ENCODE measurements at regions not wholly inside any gene's neighbourhood (a gene's known extent, or its start where the extent isn't known, plus 50 kb on each side); places are given as distances from the start of the nearest gene placed in this dataset.

DNA sequence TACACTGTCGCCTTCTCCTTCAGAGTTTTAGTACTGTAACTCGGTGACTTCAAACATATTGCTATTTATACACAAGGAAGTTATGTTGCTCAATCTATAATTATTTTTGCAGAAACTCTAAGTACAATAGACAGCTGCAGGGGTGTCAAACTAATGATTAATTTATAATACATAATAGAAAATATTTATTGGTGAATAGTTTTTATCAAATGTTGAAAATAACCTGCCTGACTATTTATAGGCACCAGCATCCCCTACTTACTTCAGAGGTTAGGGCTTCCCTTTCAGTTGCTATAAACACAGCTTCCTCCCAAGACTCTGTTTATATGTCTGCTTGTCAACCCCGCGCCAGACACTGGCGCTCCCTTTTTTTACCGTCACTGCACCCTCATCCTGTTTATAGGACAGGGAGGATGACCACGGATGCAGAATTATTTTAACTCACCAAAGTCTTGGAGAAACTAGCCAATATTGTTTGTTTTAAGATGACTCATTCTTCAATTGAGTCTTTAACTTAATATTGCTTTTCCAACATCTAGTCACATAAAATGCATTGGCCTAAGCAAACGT is 225.0 kb downstream of the ALDH8A1 start:
- Mint-ChIP-seq H3K36me3 (no peaks in the 10 kb centered on the region), H3K27ac (no peak overlapping the region), H3K9me3 (no peaks in the 10 kb centered on the region), H3K4me1 (no peaks in the 10 kb centered on the region), H3K4me3 (no peak overlapping the region), H3K27me3 (peaks cover 39% of the 10 kb centered on the region)
- no peak for DNase-seq
- H3K27ac ChIP-seq (ENCODE audit: insufficient read depth, low read length, poor library complexity, severe bottlenecking) = no peak overlapping the region
- H3K36me3 ChIP-seq (ENCODE audit: control insufficient read depth, insufficient read depth, low read length) = no peaks in the 10 kb centered on the region
- H3K4me1 ChIP-seq (ENCODE audit: control insufficient read depth, insufficient read depth, low read length, poor library complexity, severe bottlenecking) = no peaks in the 10 kb centered on the region
- H3K9me3 ChIP-seq (ENCODE audit: control insufficient read depth in 2 of 2, low read length in 2 of 2) = no peaks in the 10 kb centered on the region
- ATAC-seq (ENCODE audit: low read depth in 2 of 2) = no peak
- H3K27me3 ChIP-seq (ENCODE audit: control insufficient read depth, insufficient read depth, low read length) = peaks cover 14% of the 10 kb centered on the region
- H3K4me3 ChIP-seq (ENCODE audit: low read depth, low read length) = no peak overlapping the region

DNA sequence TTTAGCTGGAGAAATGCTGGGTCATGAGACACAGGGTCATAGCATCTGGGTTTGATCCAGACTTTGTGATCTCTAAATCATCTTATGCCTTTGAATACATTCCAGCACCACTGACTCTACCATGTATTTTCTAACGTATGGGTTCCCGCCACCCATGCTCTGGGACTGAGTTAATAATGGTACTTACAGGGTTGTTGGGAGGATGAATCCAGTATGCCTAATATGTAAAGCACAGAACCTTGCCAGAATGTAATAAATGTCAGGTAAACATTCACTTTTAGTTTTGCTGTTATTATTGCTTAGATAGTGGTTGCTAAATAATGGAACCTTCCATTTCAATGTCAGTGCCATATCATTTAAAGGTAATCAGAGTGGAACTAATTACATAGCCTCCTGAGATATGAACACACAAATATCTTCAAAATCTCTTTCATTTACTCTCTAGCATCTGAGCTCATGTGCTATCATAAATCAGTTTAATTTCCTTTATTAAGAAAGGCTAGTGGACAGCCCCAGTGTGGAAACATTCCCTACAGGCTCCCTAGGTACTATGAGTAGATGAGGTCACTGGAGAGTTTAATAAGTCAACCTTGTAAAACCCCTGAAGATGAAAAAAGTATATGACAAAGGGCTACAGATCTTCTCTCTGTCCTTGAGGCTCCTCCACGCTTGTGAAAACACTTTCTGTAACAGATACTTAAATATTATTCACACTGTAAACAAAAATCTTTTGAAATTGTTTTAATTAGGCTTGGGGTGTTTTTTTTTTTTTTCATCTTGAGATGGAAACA is 226.6 kb downstream of the ALDH8A1 start:
- no peak for ATAC-seq (ENCODE audit: low read depth in 2 of 2)
- peaks cover 12% of the 10 kb centered on the region for H3K27me3 ChIP-seq (ENCODE audit: control insufficient read depth, insufficient read depth, low read length)
- H3K36me3 ChIP-seq (ENCODE audit: control insufficient read depth, insufficient read depth, low read length) = no peaks in the 10 kb centered on the region
- H3K4me3 ChIP-seq (ENCODE audit: low read depth, low read length) = no peak overlapping the region
- H3K4me1 ChIP-seq (ENCODE audit: control insufficient read depth, insufficient read depth, low read length, poor library complexity, severe bottlenecking) = no peaks in the 10 kb centered on the region
- H3K27ac ChIP-seq (ENCODE audit: insufficient read depth, low read length, poor library complexity, severe bottlenecking) = no peak overlapping the region
- H3K9me3 Mint-ChIP-seq = no peaks in the 10 kb centered on the region
- H3K4me1 Mint-ChIP-seq = no peaks in the 10 kb centered on the region
- no peak for DNase-seq
- H3K27me3 Mint-ChIP-seq = peaks cover 39% of the 10 kb centered on the region
- H3K9me3 ChIP-seq (ENCODE audit: control insufficient read depth in 2 of 2, low read length in 2 of 2) = no peaks in the 10 kb centered on the region
- no peaks in the 10 kb centered on the region for H3K36me3 Mint-ChIP-seq
- H3K27ac Mint-ChIP-seq = no peak overlapping the region
- no peak overlapping the region for H3K4me3 Mint-ChIP-seq

DNA sequence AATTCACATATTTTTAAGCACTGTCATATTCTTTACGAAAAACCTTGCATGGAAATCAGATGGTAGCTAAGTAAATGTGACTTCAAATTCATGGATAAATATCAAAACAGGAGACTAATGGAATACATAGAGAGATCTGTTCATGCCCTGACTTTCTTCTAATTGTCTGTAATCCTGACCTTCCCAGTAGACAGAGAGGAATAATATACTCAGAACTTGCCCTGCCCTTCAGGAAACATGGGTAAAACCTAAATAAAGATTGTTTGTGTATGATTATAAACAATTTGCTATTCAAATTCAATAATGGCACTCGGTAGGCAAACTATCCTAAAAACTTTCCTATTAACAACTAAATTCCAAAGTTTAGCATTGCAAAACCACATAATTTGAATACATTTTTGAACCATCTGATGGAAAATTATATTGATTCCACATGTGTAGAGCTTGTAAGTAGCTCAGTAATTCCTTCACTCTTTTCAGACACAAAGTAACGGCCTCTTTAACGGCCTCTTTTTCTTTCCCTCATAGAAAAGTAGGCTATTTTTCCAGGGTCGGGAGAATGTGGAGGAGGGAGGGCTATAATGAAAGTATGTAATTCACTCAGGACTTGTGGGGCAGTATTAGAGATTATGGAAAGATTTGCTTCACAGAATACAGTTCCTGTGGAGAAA is 227.6 kb downstream of the ALDH8A1 start:
- no peaks in the 10 kb centered on the region for H3K36me3 Mint-ChIP-seq
- Histone ChIP-seq H3K9me3 (ENCODE audit: control insufficient read depth in 2 of 2, low read length in 2 of 2) (no peaks in the 10 kb centered on the region), H3K4me3 (ENCODE audit: low read depth, low read length) (no peak overlapping the region), H3K36me3 (ENCODE audit: control insufficient read depth, insufficient read depth, low read length) (no peaks in the 10 kb centered on the region), H3K27me3 (ENCODE audit: control insufficient read depth, insufficient read depth, low read length) (peaks cover 11% of the 10 kb centered on the region), H3K4me1 (ENCODE audit: control insufficient read depth, insufficient read depth, low read length, poor library complexity, severe bottlenecking) (no peaks in the 10 kb centered on the region), H3K27ac (ENCODE audit: insufficient read depth, low read length, poor library complexity, severe bottlenecking) (no peak overlapping the region)
- H3K27ac Mint-ChIP-seq = no peak overlapping the region
- no peak overlapping the region for H3K4me3 Mint-ChIP-seq
- peaks cover 32% of the 10 kb centered on the region for H3K27me3 Mint-ChIP-seq
- DNase-seq (no peak), ATAC-seq (ENCODE audit: low read depth in 2 of 2) (no peak)
- no peaks in the 10 kb centered on the region for H3K9me3 Mint-ChIP-seq
- H3K4me1 Mint-ChIP-seq = no peaks in the 10 kb centered on the region

DNA sequence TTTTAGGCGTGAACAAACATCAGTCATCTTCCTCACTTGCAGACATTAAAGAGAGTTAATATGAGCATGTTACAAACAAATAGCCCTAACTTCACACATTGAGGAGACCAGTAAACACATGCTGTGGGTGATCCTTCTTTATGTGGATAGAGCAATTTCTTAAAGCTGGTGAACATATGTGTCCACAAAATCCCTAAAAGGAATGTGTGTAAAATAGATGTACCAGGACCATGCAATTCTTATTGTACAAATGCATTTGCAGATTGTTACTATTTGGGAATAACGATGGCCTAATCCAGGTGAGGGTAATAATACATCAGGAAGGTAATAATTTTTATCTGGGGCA is 228.9 kb downstream of the ALDH8A1 start:
- Histone ChIP-seq H3K27me3 (ENCODE audit: control insufficient read depth, insufficient read depth, low read length) (peaks cover 5% of the 10 kb centered on the region), H3K9me3 (ENCODE audit: control insufficient read depth in 2 of 2, low read length in 2 of 2) (no peaks in the 10 kb centered on the region), H3K27ac (ENCODE audit: insufficient read depth, low read length, poor library complexity, severe bottlenecking) (no peak overlapping the region), H3K36me3 (ENCODE audit: control insufficient read depth, insufficient read depth, low read length) (no peaks in the 10 kb centered on the region), H3K4me1 (ENCODE audit: control insufficient read depth, insufficient read depth, low read length, poor library complexity, severe bottlenecking) (no peaks in the 10 kb centered on the region), H3K4me3 (ENCODE audit: low read depth, low read length) (no peak overlapping the region)
- Mint-ChIP-seq H3K27me3 (peaks cover 31% of the 10 kb centered on the region), H3K4me3 (no peak overlapping the region), H3K9me3 (no peaks in the 10 kb centered on the region), H3K4me1 (no peaks in the 10 kb centered on the region), H3K36me3 (no peaks in the 10 kb centered on the region), H3K27ac (no peak overlapping the region)
- ATAC-seq (ENCODE audit: low read depth in 2 of 2) = no peak
- DNase-seq = no peak

DNA sequence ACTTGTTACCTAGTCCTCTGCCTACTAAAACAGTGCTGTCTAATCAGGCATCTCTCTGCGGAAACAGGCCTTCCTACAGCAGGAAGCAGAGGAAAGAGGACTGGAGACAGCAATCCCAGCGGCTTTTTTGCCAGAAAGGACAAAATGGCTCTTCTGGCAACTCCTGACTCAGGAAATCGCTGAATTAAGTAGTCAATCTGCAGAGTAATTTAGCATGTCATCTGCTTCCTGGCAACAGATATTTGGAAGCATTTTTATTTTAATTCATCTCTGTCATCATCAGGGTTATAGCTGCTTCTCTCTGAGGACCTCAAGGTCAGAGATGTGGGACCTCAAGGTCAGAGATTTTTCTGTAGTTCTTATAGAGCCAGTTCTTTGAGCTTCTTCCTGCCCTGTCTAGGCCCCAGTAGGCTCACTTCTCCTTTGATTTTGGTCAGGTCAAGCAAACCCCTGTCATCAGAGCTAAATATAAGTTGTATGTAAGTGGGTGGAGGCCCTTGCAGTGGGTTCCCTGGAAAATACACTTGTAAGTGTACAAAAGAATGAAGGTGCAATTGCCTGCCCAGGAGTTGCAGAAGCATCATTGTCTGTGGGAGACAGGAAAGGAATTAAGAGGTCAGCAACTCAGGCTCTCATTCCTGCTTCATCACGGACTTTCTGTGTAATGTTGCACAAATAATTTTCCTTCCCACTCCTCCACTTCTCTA is 229.4 kb downstream of the ALDH8A1 start:
- no peaks in the 10 kb centered on the region for H3K9me3 Mint-ChIP-seq
- no peaks in the 10 kb centered on the region for H3K36me3 Mint-ChIP-seq
- Histone ChIP-seq H3K9me3 (ENCODE audit: control insufficient read depth in 2 of 2, low read length in 2 of 2) (no peaks in the 10 kb centered on the region), H3K27ac (ENCODE audit: insufficient read depth, low read length, poor library complexity, severe bottlenecking) (no peak overlapping the region), H3K36me3 (ENCODE audit: control insufficient read depth, insufficient read depth, low read length) (no peaks in the 10 kb centered on the region), H3K27me3 (ENCODE audit: control insufficient read depth, insufficient read depth, low read length) (peaks cover 5% of the 10 kb centered on the region), H3K4me3 (ENCODE audit: low read depth, low read length) (no peak overlapping the region), H3K4me1 (ENCODE audit: control insufficient read depth, insufficient read depth, low read length, poor library complexity, severe bottlenecking) (no peaks in the 10 kb centered on the region)
- H3K4me1 Mint-ChIP-seq = no peaks in the 10 kb centered on the region
- peaks cover 33% of the 10 kb centered on the region for H3K27me3 Mint-ChIP-seq
- H3K4me3 Mint-ChIP-seq = no peak overlapping the region
- DNase-seq = no peak
- H3K27ac Mint-ChIP-seq = no peak overlapping the region
- ATAC-seq (ENCODE audit: low read depth in 2 of 2) = no peak

DNA sequence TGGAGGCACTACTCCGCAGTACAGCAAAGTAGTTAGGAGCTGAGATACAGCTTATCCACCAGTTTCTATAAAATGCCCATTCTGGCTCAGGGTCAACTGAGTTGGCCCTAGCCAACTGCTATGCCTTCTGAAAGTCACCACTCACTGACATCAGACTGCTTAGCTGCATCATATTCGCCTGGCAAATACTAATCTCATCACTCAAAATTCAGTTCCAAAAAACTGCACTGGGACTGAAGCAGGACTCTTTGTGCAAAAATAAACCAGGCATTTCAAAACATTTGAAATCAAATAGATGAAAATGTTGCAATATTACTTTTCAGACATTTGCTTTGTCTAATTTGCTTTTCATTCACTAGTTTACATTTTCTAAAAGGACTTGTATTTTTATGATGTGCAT is 230.0 kb downstream of the ALDH8A1 start:
- no peak for DNase-seq
- Histone ChIP-seq H3K4me3 (ENCODE audit: low read depth, low read length) (no peak overlapping the region), H3K4me1 (ENCODE audit: control insufficient read depth, insufficient read depth, low read length, poor library complexity, severe bottlenecking) (no peaks in the 10 kb centered on the region), H3K9me3 (ENCODE audit: control insufficient read depth in 2 of 2, low read length in 2 of 2) (no peaks in the 10 kb centered on the region), H3K36me3 (ENCODE audit: control insufficient read depth, insufficient read depth, low read length) (no peaks in the 10 kb centered on the region), H3K27ac (ENCODE audit: insufficient read depth, low read length, poor library complexity, severe bottlenecking) (no peak overlapping the region), H3K27me3 (ENCODE audit: control insufficient read depth, insufficient read depth, low read length) (peaks cover 5% of the 10 kb centered on the region)
- no peak overlapping the region for H3K27ac Mint-ChIP-seq
- ATAC-seq (ENCODE audit: low read depth in 2 of 2) = no peak
- H3K36me3 Mint-ChIP-seq = no peaks in the 10 kb centered on the region
- H3K9me3 Mint-ChIP-seq = no peaks in the 10 kb centered on the region
- no peak overlapping the region for H3K4me3 Mint-ChIP-seq
- H3K27me3 Mint-ChIP-seq = peaks cover 34% of the 10 kb centered on the region
- no peaks in the 10 kb centered on the region for H3K4me1 Mint-ChIP-seq

DNA sequence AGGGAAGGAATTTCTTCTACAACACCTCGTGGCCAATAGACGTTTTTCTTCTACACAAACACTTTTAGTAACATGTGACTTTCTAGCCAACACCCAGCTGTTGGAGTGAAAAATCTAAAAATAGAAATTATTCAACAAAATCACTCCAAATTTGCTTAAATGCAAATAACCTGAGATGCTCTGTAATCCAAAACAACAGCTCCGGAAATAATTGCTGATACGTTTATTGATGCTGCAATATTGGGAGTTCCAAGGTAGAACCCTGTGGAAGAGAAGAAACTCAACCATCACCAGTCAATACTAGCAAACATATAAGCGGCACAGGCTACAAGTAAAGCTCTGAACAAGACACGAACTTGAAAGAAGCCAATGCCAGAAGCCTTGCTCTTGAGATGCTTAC is 230.6 kb downstream of the ALDH8A1 start:
- DNase-seq = no peak
- H3K4me1 ChIP-seq (ENCODE audit: control insufficient read depth, insufficient read depth, low read length, poor library complexity, severe bottlenecking) = no peaks in the 10 kb centered on the region
- no peaks in the 10 kb centered on the region for H3K36me3 ChIP-seq (ENCODE audit: control insufficient read depth, insufficient read depth, low read length)
- peaks cover 30% of the 10 kb centered on the region for H3K27me3 Mint-ChIP-seq
- no peak for ATAC-seq (ENCODE audit: low read depth in 2 of 2)
- peaks cover 0 to 2% (median 0%) of the 10 kb centered on the region in 7 donors for H3K9me3 Mint-ChIP-seq
- H3K27me3 ChIP-seq (ENCODE audit: control insufficient read depth, insufficient read depth, low read length) = peaks cover 5% of the 10 kb centered on the region
- no peak overlapping the region for H3K27ac Mint-ChIP-seq
- no peak overlapping the region for H3K27ac ChIP-seq (ENCODE audit: insufficient read depth, low read length, poor library complexity, severe bottlenecking)
- H3K4me3 ChIP-seq (ENCODE audit: low read depth, low read length) = no peak overlapping the region
- H3K9me3 ChIP-seq (ENCODE audit: control insufficient read depth in 2 of 2, low read length in 2 of 2) = no peaks in the 10 kb centered on the region
- no peaks in the 10 kb centered on the region for H3K36me3 Mint-ChIP-seq
- no peaks in the 10 kb centered on the region for H3K4me1 Mint-ChIP-seq
- no peak overlapping the region for H3K4me3 Mint-ChIP-seq

Data from CD4-positive, CD25-positive, alpha-beta regulatory T cell (primary cell).